ENCODE measurements at regions not wholly inside any gene's neighbourhood (a gene's known extent, or its start where the extent isn't known, plus 50 kb on each side); places are given as distances from the start of the nearest gene placed in this dataset.
"Not testable (repeated sequence)": the region's sequence is repeated elsewhere in the genome, so short reads cannot be mapped to it uniquely, and the experiment has no call there.

GRCh38 chrX:109187473-109188168 is 294.3 kb downstream of the GUCY2F start:
- DNase-seq (ENCODE audit: low read depth), result no peak
- TF ChIP-seq CTCF (IDR thresholded peaks at IDR 0.05; ENCODE audit: control insufficient read depth, insufficient read depth, low read depth, low read length, missing control alignments), result no peak
- no peak overlapping the region for H3K4me3 ChIP-seq (ENCODE audit: control insufficient read depth, low read depth, low read length)

- no peak for TF ChIP-seq CTCF (IDR thresholded peaks at IDR 0.05; ENCODE audit: control insufficient read depth, insufficient read depth, low read depth, low read length, missing control alignments)
- no peak overlapping the region for H3K4me3 ChIP-seq (ENCODE audit: control insufficient read depth, low read depth, low read length)
- DNase-seq (ENCODE audit: low read depth), result no peak
Observed at GRCh38 chrX:109186939-109187338, 294.9 kb downstream of the GUCY2F start.

GRCh38 chrX:109184506-109185139 is 297.3 kb downstream of the GUCY2F start:
- no peak for DNase-seq (ENCODE audit: low read depth)
- no peak for TF ChIP-seq CTCF (IDR thresholded peaks at IDR 0.05; ENCODE audit: control insufficient read depth, insufficient read depth, low read depth, low read length, missing control alignments)
- no peak overlapping the region for H3K4me3 ChIP-seq (ENCODE audit: control insufficient read depth, low read depth, low read length)

GRCh38 chrX:109172091-109172602 is 309.7 kb downstream of the GUCY2F start:
- H3K4me3 ChIP-seq (ENCODE audit: control insufficient read depth, low read depth, low read length), result no peak overlapping the region
- TF ChIP-seq CTCF (IDR thresholded peaks at IDR 0.05; ENCODE audit: control insufficient read depth, insufficient read depth, low read depth, low read length, missing control alignments), result no peak
- DNase-seq (ENCODE audit: low read depth), result no peak

- DNase-seq (ENCODE audit: low read depth), result no peak
- no peak overlapping the region for H3K4me3 ChIP-seq (ENCODE audit: control insufficient read depth, low read depth, low read length)
- TF ChIP-seq CTCF (IDR thresholded peaks at IDR 0.05; ENCODE audit: control insufficient read depth, insufficient read depth, low read depth, low read length, missing control alignments), result no peak
Observed at GRCh38 chrX:109155161-109155560, 326.7 kb downstream of the GUCY2F start.

- not testable (repeated sequence) for H3K4me3 ChIP-seq (ENCODE audit: control insufficient read depth, low read depth, low read length); DNase-seq (ENCODE audit: low read depth)
Observed at GRCh38 chrX:109144173-109144572, 337.7 kb downstream of the GUCY2F start.

GRCh38 chrX:109140463-109140862 is 341.4 kb downstream of the GUCY2F start:
- no peak for TF ChIP-seq CTCF (IDR thresholded peaks at IDR 0.05; ENCODE audit: control insufficient read depth, insufficient read depth, low read depth, low read length, missing control alignments)
- DNase-seq (ENCODE audit: low read depth), result no peak

More at GRCh38 chrX:109140463-109140862, 341.4 kb downstream of the GUCY2F start:
- H3K4me3 ChIP-seq (ENCODE audit: control insufficient read depth, low read depth, low read length), result no peak overlapping the region
